Left cardiac atrium (tissue), 4 donors: ENCODE measurements at regions not wholly inside any gene's neighbourhood (a gene's known extent, or its start where the extent isn't known, plus 50 kb on each side); places are given as distances from the start of the nearest gene placed in this dataset.
A peak's percentile ranks its signal among the peaks of the same experiment; 100 is the strongest.

ENCODE experiments used
- ATAC-seq, 2 donors: fragments of 200-7000 bp; cut with Tn5 transposase; one replicate each; pipeline ENCODE4 v1.9.1; 2020; ENCODE audit warnings: mild to moderate bottlenecking in 2 of 2, moderate library complexity in 2 of 2
- DNase-seq: peaks from one replicate; pipeline ENCODE4 v3.0.0-alpha.2; 2020
- intact Hi-C, 2 donors: fragments of 100-400 bp; cut with DNase I; formaldehyde crosslinking; loops; one replicate each; pipeline versions ENCODE4 v1.14.1 to v1.15.1; 2022 to 2023
- donor health status: DM: no; HTN: yes; CAD: no.
- donor health status: DM: no; HTN: yes; CAD: no; lungs with severe emphysema.
- donor health status: DM: yes; HTN: yes; CAD: no.
- donor health status: Dilated cardiomyopathy.

DNA sequence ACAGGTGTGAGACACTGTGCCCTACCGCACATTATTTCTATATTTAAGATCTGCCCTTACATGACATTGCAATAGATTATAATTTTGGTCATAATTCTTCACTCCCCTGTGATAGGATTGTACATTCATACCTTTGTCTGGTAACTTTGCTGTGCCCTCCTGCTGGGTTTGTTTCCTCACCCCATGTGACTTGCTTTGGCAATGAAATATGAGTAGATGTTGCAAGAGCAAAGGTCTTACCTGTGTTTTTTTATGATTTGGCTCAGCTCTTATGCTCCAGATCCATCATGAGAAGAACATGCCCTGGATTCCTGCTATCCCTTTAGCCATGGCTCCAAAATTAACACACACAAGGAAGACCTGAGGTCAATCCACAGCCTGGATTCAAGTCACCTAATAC lies 137.7 kb upstream of the EOMES start:
- DNase-seq (no peak), ATAC-seq (no peak)
- intact Hi-C loops: no loop called here

DNA sequence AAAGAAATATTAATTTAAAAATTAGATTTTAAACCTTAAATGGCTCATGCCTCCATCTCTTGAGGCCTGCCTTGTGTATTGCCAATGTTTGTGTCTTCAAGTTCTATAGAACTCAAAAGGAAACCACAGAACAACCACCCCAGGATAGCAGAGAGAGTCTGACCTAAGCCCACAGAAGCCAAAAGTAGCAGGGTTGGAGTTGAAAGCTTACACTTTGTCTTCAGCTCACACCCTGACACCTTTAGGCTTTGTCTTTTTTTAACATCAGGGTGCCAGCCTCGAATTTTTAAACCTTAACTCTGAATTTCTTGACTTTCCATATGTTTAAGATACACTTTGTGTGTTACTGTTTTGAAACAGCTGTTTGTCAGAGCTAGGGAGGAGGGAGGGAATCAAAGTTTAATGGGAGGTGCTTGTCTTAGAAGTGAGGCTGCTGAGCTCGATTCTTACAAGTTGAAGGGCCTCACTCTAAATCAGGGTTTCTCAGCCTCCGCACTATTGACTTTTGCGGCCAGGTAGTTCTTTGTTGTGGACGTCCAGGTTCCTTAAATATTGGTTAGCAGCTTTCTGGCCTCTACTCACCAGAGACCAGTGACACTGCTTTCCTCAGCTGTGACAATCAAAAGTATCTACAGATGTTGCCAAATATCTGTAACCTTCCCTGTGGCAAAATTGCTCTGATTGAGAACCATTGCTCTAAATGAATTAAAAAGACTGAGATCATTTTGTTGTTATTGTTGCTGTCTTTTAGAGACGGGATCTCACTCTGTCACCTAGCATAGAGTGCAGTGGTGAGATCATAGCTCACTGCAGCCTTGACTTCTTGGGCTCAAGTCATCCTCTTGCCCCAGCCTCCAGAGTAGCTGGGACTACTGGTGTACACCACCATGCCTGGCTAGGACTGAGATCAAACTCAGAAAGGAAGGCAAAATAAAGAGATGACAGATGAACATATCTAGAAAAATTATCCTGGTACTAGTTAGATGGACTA lies 139.2 kb upstream of the EOMES start:
- peak in 1 of 2 donors; percentile 50 for ATAC-seq
- intact Hi-C loops: no loop called here
- DNase-seq: no peak

DNA sequence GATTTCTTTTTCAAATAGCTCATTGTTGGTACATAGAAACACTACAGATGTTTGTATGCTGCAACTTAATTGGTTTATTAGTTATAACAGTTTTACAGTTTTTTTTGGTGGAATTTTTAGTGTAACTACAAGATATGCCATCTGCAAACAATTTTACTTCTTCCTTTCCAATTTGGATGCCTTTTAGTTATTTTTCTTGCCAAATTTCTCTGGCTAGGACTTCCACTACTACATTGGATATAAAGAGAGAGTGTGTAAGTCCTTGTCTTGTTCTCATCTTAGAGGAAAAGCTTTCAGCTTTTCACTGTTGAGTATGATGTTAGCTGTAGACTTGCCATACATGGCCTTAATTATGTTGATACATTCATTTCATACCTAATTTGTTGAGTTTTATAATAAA lies 143.6 kb upstream of the EOMES start:
- no peak for DNase-seq
- intact Hi-C loops: no loop called here
- ATAC-seq: no peak

DNA sequence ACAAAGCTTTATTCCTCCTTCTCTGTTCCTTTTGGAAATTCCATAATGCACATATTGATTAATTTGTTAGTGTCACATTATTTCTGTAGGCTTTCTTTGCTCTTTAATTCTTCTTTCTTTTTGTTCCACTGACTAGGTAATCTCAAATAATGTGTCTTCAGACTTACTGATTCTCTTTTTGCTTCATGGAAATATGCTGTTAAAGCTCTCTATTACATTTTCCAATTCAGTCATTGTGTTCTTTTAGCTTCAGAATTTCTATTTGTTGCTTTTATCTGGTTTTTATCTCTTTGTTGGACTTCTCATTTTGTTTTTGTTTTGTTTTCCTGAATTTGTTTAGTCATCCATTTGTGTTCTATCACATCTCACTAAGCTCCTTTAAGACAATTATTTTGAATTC lies 147.0 kb upstream of the EOMES start:
- intact Hi-C loops: no loop called here
- ATAC-seq: no peak
- no peak for DNase-seq

DNA sequence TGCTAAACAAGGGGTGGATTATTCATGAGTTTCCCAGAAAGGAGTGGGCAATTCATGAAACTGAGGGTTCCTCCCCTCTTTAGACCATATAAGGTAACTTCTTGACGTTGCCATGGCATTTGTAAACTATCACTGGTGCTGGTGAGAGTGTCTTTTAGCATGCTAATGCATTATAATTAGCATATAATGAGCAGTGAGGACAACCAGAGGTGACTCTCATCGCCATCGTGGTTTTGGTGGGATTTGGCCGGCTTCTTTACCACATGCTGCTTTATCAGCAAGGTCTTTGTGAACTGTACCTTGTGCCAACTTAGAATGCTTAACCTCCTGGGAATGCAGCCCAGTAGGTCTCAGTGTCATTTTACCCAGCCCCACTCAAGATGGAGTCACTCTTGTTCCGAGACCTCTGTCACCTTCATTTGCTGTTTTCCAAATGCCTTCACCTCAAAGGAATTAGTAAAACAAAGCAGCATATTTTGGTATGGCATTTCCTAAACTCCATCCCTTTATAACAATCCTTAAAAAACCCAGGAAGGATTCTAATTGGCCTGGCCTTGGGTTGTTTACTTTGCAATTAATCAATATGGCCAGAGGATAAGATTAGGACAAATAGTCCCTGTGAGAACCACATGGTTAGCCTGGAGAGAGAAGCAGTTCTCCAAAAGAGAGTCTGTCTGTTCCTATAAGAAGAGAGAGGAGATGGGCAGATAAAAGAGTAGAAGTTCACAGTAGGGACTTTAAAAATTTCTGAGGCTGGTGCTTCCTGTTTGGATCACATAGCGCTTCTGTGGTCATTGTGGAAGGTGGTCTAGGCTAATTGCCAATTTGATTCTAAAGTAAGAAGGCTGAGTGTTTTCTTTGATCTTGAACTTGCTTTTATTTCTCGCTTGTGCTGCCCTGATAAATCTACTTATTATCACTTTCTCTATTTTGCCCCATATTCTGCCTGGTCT lies 155.2 kb upstream of the EOMES start:
- intact Hi-C loops: no loop called here
- no peak for ATAC-seq
- no peak for DNase-seq

DNA sequence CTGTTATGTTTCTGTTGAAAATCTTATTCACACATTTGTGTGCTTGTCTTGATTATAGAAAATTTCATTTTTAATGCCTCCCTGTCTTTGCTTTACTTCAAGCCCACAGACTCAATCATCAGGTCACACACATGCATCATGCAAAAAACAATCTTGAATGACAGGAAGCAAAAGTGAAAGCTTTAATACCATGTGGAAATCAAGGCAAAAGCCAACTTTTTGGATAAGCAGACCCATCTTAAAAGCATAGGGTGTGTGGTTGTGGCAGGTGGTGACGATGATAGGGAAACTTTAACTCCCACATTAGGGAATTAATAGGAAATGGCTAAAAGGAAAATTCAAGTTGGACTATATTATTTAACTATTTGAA lies 155.9 kb upstream of the EOMES start:
- intact Hi-C loops: no loop called here
- no peak for ATAC-seq
- DNase-seq: no peak

DNA sequence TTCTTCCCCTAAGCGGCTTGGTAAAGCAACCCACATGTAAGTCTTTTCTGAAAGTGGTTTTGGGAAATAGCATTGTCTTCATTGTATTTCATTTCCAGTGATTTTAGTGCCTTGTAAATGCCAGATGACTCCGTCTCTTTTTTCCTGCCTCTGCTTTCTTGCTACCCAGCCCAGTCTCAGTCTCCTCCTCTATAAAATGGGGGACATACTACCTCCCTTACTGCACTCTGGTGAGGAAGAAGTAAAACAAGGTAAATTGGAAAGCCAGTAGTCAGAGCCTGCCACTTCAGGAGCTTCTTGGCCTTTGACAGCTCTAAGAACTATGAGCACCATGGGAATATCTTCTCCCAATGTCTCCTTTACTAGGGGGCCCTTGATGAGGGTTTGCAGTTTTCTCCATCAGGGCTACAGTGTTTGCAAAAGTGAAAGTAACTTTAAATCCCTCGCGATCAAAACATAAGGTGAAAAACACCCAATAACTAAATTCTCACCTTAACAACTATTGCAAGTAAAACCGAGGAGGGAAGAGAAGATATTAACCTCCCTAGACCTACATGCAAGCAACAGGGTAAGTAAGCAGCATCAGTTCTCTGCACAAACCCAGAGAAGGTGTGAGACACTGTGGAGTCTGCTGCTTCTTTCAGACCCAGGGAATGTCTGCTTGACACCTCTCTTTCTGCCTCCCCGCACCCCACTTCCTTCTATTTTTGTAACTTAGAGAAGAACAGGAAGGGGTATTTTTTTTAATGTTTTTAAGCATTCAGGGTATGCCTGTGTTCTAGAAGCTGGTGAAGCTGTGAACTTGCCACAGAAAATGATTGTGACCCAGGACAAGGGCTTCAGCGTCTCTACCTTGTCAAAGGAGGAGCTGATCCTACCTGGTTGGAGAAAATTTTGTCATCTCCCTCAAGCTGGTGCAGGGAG lies 159.1 kb upstream of the EOMES start:
- intact Hi-C loops: no loop called here
- DNase-seq (no peak), ATAC-seq (peak; percentile 19 to 41)

DNA sequence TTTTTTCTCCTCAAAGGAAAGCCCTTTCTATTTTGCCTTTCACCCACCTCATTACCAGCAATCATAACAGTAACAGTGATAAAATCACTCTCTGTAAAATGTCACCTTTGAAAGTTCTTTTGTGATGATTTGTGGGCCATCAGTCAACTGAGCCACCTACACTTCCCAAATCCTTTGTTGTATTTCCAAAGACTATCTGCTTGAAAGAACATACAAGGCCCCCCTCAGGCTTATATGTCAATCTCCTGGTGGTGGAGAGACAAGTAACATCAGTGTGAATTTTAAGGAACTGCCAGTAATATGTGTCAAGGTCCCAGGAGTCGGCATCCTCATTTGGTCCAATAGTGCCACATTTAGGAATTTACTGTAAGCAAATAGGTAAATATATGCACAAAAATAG lies 161.1 kb upstream of the EOMES start:
- no peak for ATAC-seq
- intact Hi-C loops: no loop called here
- DNase-seq: no peak

DNA sequence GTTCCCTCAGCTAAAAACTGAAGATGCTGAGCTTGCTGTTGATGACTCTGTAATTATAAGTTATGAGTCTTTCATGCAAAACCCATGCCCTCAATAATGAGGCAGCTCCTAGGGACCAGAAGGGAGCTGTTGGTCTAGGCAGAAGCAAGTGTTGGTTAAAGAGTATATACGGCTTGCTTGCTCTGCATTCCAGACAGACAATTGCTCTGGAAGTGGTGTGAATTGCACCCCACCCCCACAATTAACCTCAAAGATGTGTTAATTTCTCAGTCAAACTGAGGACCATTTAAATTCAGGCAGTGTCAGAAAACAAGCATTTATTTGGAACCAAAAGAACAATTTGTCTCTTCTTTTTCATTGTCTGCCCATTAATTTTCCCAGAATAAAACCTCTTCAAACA lies 163.5 kb upstream of the EOMES start:
- intact Hi-C loops: no loop called here
- no peak for DNase-seq
- ATAC-seq: no peak

DNA sequence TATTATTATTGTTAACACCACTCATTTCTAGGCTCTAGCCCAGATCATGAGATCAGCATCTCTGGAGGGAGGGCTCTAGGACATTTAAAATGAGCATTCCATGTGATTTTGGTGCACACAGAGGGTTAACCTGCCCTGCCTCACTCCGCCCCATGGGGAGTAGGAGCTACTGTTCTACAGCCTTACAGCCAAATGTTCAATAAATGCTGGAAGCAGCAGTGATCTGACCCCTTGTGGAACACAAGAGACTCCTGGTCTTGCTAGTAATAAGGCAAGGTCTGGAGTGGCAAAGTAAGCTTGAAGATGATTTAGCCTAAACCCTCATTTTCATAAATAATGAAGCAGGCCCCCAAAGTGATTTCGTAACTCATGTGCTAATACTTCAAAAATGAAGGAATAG lies 166.4 kb upstream of the EOMES start:
- ATAC-seq (no peak), DNase-seq (no peak)
- intact Hi-C loops: no loop called here

DNA sequence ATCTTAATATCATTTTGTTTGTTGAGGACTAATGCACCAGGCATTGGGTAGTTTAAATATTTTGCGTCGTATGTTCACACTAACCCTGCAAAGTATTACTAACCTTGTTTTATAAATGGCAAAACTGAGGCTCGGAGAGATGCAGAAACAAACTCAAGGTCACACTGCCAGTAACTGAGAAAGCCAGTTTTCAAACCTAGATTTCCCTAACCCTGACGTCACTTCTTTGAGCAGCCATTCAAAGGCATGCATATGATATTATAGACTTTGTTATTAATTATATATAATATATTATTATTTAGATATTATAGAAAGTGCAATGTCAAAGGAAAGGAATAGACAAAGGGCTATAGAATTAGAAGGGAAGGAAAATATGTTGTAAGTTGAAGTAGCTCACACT lies 167.6 kb upstream of the EOMES start:
- no peak for DNase-seq
- intact Hi-C loops: no loop called here
- ATAC-seq: no peak

DNA sequence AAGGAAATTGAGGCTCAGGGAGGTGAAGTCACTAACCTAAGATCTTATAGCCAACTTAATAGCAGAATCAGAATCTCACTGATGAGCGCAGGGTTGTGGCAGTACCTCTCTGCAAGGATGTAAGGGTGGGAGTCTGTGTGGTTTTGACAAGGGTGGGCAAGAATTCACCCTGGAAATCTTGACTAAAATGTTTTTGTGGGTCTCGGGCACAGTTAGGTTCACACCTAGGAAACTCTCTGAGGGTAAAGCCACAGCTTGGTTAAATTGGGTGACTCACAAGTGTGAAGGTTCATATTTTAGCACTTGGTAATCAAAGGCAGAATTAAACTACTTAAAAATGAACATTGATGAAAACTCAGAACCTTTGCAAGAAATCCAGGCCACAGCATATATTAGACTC lies 178.2 kb upstream of the EOMES start:
- intact Hi-C loops: no loop called here
- ATAC-seq: no peak
- DNase-seq: no peak

DNA sequence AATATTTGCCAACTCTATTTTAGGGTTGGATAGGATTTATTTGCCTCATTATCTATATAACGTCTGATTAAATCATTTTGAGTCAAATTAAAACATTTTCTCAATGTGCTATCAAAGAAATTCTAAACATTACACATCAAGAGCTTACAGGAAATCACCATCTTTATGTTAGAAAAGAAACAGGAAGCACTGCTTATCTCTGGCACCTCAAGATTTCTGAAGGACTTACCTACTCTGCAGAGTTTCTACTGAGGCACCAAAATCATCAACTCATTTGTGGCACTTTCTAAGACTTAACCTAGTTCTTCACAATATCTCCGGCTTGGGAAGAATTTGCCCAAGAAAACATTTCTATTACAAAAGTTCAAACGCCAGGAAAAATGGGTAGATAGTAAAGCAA lies 181.3 kb upstream of the EOMES start:
- intact Hi-C loops: no loop called here
- no peak for ATAC-seq

DNA sequence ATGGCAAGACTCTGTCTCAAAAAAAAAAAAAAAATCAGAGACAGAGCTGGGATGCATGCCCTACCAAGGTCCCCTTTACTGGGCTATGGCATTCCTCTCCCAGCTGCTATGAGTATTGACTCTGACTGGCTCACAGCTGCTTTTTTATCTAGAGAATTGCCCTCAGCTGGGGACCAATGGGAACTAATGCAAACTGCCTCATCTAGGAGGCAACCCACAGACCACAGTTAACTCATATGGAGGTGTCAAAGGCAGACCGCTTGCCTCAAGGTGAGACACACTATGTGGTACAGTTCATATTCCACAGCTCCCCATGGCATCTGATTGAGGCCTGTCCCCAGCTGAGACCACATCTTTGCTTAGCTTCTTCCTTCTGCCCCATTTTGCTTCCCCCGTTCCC lies 183.5 kb upstream of the EOMES start:
- no peak for DNase-seq
- peak in 1 of 2 donors; percentile 67 for ATAC-seq
- intact Hi-C loops: no loop called here

More for the DNA sequence above, 181.3 kb upstream of the EOMES start:
- no peak for DNase-seq

DNA sequence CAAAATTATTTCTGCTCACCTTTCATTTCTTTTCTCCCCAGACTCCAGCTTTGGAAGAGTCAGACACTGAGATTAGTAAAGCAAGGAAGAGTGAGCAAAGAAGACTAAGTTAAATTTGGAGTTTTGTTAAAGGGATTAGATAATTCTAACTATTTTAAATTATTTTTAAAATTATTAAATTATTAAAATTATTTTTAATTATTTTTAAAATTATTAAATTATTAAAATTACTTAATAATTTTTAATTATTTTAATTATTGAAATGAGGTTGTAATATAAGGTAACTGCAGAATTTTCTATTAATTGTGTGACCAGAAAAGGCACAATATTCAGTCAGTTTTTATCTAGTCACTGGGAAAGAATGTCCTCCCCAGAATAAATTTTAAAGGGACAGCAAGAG lies 185.0 kb upstream of the EOMES start:
- DNase-seq (no peak), ATAC-seq (no peak)
- intact Hi-C loops: no loop called here

DNA sequence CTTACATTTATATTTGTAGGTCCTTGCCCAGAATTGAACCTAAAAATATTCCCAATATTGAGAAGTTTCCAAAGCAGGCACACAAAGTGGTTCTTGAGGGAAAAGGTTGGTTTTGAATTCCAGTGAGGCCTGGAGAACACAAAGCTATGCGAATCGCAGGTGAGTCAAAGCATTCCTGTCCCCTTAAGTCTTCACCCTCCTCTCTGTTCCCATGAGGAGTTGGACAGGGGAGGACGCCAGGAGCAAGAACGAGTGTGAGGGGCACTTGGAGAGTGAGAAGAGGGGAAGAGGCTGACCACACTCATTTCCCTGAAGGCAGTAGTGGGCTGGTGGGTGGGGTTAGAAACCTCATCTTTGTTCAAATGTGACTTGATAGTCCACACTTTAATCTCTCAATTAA lies 185.8 kb upstream of the EOMES start:
- DNase-seq (no peak), ATAC-seq (no peak)
- intact Hi-C loops: no loop called here

DNA sequence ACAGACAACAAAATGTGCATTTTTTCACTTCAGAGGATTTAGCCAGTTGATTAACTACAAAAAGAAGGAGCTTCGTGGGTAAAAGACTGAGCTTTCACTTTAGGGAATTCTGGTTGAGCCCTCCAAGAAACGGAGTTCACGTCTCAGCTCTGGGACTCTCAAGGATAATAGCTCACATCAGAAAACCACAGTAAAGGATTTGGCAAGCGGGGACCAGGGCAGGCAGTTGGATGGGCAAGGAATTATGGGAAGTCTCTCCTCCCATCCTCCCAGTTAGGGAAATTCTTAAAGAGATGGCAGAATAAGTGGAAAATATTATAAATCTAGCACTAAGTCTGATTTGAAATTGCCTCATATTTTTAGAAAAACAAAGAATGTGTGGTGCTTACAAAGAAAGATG lies 188.3 kb upstream of the EOMES start:
- peak in 1 of 2 donors; percentile 63 for ATAC-seq
- intact Hi-C loops: no loop called here
- DNase-seq: peak; percentile 17

DNA sequence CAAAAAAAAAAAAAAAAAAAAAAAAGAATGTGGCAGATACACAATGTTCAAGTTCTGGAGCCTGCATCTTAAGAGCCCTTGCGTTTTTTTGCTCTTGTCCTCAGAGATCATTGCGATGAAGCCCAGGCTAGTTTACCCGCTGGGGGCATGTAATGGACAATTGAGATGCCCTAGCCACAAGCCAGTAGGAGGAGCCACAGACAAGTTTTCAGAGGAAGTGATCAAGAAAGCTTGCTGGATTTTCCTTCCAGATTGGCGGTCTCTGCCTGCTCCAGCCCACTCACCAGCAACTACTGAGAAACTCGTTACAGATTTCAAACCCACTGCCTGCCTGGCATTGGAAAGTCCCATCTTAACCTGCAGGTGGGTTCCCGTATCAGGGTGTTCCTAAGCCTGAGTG lies 192.1 kb upstream of the EOMES start:
- DNase-seq: no peak
- ATAC-seq: no peak
- intact Hi-C loops: no loop called here

DNA sequence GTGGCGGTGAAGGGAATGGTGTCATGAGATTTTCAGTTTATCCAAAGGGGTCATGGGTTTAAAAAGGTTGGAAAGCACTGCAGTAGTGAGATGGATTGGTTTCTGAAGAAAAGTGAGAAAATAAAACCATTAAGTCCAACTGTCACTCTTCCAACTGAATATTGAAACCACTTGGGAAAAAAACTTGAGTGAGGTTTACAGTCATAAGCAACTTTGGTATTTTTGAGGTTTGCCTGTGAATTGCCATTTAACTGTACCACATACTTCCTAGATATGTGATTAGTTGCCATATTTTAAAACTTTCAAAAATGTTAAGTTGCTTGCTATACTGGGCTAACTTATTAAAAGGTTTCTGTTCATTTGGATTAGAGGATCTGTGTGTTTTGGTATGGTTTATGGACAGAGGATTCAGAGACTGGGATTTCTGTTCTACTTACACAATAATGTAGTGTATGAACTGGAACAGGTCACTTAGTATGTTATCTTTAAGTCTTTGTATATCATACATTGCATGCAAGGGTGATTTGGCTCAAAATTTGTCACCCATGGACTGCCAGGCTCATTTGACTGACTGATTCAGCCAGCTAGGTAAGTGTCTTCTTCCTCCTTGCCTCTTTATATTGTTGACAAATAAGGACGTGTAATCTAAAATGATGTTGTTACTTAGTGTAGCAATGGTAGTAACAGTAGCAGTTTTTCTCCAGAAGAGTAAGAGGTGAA lies 201.4 kb upstream of the EOMES start:
- ATAC-seq: no peak
- DNase-seq: no peak
- intact Hi-C loops: no loop called here
